Stimulated activated memory B cell treated with anti-CD40 and anti-IgM and Interleukin-4, amounts not matched to agents 10 μg/mL and 1 μg/mL and 100 μg/mL, for 72 hours (primary cell): ENCODE measurements at regions not wholly inside any gene's neighbourhood (a gene's known extent, or its start where the extent isn't known, plus 50 kb on each side); places are given as distances from the start of the nearest gene placed in this dataset.
A peak's percentile ranks its signal among the peaks of the same experiment; 100 is the strongest.

Experiments used
- ATAC-seq: fragments of 150-1000 bp; cut with Tn5 transposase; 2 replicates; pipeline ENCODE4 v1.10.0; 2021
- H3K27ac Mint-ChIP-seq: one replicate; pipeline ENCODE4 v1.8.0; 2022; ENCODE audit warnings: mild to moderate bottlenecking, mixed read lengths
- H3K27me3 Mint-ChIP-seq: one replicate; pipeline ENCODE4 v1.8.0; 2022; ENCODE audit warnings: mixed read lengths
- H3K36me3 Mint-ChIP-seq: one replicate; pipeline ENCODE4 v1.8.0; 2022; ENCODE audit warnings: mixed read lengths
- H3K4me1 Mint-ChIP-seq: one replicate; pipeline ENCODE4 v1.8.0; 2022; ENCODE audit warnings: mixed read lengths
- H3K4me3 Mint-ChIP-seq: one replicate; pipeline ENCODE4 v1.8.0; 2022; ENCODE audit warnings: mild to moderate bottlenecking, moderate library complexity, mixed read lengths
- H3K9me3 Mint-ChIP-seq: one replicate; pipeline ENCODE4 v1.8.0; 2022; ENCODE audit warnings: mixed read lengths

DNA sequence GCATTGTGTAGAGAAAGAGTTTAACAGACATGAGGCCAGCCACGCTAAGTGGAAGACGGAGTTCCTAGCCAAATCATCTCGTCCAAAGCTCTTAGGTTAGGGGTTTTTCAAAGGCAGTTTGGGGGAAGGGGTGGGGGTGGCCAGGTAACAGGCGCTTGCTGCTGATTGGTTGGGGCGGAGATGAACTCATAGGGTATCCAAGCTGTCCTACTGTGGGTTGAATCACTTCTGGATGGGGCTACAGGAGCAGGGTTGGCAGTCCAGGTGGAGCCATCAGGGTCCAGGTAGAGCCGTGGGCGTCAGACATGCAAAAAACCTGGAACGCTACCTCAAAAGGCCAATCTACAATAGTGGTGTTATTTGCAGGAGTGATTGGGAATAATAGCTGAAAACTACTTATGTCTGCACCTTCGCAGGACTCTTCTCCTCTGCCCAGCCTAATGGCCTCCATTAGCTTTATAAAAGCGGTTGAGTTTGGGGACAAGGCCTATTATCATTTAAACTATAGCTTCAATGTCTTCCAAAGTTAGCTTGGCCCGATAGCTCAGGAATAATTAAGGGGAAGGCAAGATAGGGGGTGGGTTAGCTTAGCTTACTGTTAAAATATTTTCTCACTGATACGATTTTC, 579.6 kb downstream of the NLGN4X start:
- peaks cover 7% of the 10 kb centered on the region for H3K9me3 Mint-ChIP-seq
- H3K4me1 Mint-ChIP-seq: peaks cover 23% of the 10 kb centered on the region
- ATAC-seq: no peak
- no peaks in the 10 kb centered on the region for H3K27me3 Mint-ChIP-seq
- H3K36me3 Mint-ChIP-seq: peaks cover 6% of the 10 kb centered on the region
- H3K4me3 Mint-ChIP-seq: no peak overlapping the region
- no peak overlapping the region for H3K27ac Mint-ChIP-seq

DNA sequence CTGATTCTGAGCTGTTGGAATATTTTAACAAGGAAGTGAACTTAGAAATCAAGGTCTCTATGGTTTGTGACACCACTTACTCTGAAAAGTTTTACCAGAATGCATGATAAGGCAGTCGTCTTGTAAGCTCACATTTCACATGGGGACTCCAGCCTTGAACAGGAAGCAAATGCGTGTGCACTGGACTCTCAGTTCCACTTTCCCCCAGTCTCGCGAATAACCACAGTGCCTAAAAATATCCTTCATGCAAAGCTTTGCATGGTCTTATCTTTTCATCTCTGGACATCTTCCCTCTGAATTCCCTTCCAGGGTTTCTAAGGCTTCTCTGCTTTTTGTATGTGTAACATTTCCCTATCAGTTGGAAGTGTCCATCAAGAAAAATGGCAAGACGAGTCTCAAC, 581.8 kb downstream of the NLGN4X start:
- Mint-ChIP-seq H3K4me1 (peaks cover 28% of the 10 kb centered on the region), H3K27ac (peak overlapping the region; percentile 86), H3K4me3 (peak overlapping the region; percentile 32), H3K36me3 (peaks cover 6% of the 10 kb centered on the region), H3K27me3 (no peaks in the 10 kb centered on the region), H3K9me3 (peaks cover 10% of the 10 kb centered on the region)
- ATAC-seq: peak; percentile 95

DNA sequence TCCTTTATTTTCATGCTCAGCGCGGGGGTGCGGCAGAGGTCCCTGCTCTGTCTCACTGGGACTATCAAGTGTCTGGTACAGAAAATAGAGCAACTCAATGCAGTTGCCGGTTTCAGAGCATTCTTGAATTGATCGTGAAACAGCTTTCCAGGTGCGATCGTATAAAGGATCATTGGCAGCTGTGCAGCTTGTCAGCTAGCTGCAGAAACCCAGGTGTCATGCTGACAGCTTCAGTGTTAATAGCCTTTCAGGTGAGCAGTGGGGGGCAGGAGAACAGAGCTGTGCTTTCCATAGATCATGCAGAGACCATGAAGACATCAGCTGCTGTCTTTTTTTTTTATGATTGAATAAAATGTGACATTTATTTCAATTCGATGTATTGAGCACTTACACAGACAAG, 583.9 kb downstream of the NLGN4X start:
- Mint-ChIP-seq H3K4me3 (no peak overlapping the region), H3K27me3 (no peaks in the 10 kb centered on the region), H3K27ac (no peak overlapping the region), H3K9me3 (peaks cover 10% of the 10 kb centered on the region), H3K36me3 (peaks cover 6% of the 10 kb centered on the region), H3K4me1 (peaks cover 28% of the 10 kb centered on the region)
- no peak for ATAC-seq

GRCh38 chrX:5640071-5640470, 588.6 kb downstream of the NLGN4X start:
- Mint-ChIP-seq H3K9me3 (peaks cover 3% of the 10 kb centered on the region), H3K27ac (no peak overlapping the region), H3K4me1 (peaks cover 6% of the 10 kb centered on the region), H3K4me3 (no peak overlapping the region), H3K36me3 (no peaks in the 10 kb centered on the region), H3K27me3 (no peaks in the 10 kb centered on the region)
- no peak for ATAC-seq

GRCh38 chrX:5638572-5638971, 590.1 kb downstream of the NLGN4X start:
- Mint-ChIP-seq H3K4me3 (no peak overlapping the region), H3K27ac (no peak overlapping the region), H3K9me3 (peaks cover 3% of the 10 kb centered on the region), H3K4me1 (peaks cover under 1% of the 10 kb centered on the region), H3K36me3 (no peaks in the 10 kb centered on the region), H3K27me3 (no peaks in the 10 kb centered on the region)
- no peak for ATAC-seq

DNA sequence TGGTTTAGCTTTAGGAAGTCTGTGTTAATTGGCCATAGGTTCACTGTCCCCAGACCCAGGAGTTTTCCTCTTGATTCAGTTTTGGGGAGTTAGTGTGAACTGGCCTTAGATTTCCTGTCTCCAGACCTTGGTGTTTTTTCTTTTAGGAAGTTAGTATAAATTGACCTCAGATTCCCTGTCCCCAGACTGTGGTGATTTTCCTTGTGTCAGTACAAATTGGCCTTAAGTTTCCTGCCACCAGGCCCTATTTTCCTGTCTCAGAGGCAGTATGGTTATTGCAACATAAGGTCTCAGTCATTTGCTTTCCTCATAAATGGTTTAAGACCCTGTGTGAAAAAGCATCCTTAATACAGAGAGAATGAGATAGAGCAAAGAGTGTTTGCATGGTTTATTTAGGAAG, 595.8 kb downstream of the NLGN4X start:
- Mint-ChIP-seq H3K27me3 (no peaks in the 10 kb centered on the region), H3K4me1 (no peaks in the 10 kb centered on the region), H3K27ac (no peak overlapping the region), H3K9me3 (no peaks in the 10 kb centered on the region), H3K4me3 (no peak overlapping the region), H3K36me3 (no peaks in the 10 kb centered on the region)
- no peak for ATAC-seq

GRCh38 chrX:5632061-5632614, 596.5 kb downstream of the NLGN4X start:
- no peak overlapping the region for H3K27ac Mint-ChIP-seq
- H3K4me3 Mint-ChIP-seq: no peak overlapping the region
- H3K9me3 Mint-ChIP-seq: no peaks in the 10 kb centered on the region
- ATAC-seq: no peak
- H3K4me1 Mint-ChIP-seq: no peaks in the 10 kb centered on the region
- H3K27me3 Mint-ChIP-seq: no peaks in the 10 kb centered on the region
- no peaks in the 10 kb centered on the region for H3K36me3 Mint-ChIP-seq

GRCh38 chrX:5617666-5618065, 611.0 kb downstream of the NLGN4X start:
- H3K27me3 Mint-ChIP-seq: no peaks in the 10 kb centered on the region
- H3K9me3 Mint-ChIP-seq: no peaks in the 10 kb centered on the region
- H3K4me1 Mint-ChIP-seq: no peaks in the 10 kb centered on the region
- no peak overlapping the region for H3K27ac Mint-ChIP-seq
- no peak overlapping the region for H3K4me3 Mint-ChIP-seq
- no peak for ATAC-seq
- no peaks in the 10 kb centered on the region for H3K36me3 Mint-ChIP-seq

GRCh38 chrX:5595570-5595969, 633.1 kb downstream of the NLGN4X start:
- Mint-ChIP-seq H3K4me3 (no peak overlapping the region), H3K9me3 (peaks cover 3% of the 10 kb centered on the region), H3K4me1 (no peaks in the 10 kb centered on the region), H3K27me3 (no peaks in the 10 kb centered on the region), H3K36me3 (no peaks in the 10 kb centered on the region), H3K27ac (no peak overlapping the region)
- no peak for ATAC-seq

DNA sequence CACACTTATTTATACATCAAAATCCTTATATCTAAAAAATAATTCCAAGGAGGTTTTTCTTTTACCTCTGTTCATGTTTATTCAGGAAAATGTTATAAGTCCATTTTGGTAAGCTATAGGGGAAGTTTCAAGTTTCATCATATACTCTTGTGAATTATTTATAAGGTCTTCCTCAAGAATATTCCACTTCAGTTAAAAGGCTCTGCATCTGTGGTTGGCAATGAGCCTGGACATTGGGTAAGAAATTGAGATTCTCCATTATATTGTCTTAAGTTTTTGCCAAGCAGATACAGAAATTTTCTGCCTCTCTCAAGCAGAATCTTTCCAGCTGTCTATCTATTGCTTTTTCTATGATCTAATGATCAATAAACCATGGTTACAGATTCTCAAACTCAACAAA, 641.9 kb downstream of the NLGN4X start:
- H3K27ac Mint-ChIP-seq: no peak overlapping the region
- H3K27me3 Mint-ChIP-seq: no peaks in the 10 kb centered on the region
- no peaks in the 10 kb centered on the region for H3K36me3 Mint-ChIP-seq
- no peaks in the 10 kb centered on the region for H3K9me3 Mint-ChIP-seq
- H3K4me3 Mint-ChIP-seq: no peak overlapping the region
- ATAC-seq: no peak
- no peaks in the 10 kb centered on the region for H3K4me1 Mint-ChIP-seq

DNA sequence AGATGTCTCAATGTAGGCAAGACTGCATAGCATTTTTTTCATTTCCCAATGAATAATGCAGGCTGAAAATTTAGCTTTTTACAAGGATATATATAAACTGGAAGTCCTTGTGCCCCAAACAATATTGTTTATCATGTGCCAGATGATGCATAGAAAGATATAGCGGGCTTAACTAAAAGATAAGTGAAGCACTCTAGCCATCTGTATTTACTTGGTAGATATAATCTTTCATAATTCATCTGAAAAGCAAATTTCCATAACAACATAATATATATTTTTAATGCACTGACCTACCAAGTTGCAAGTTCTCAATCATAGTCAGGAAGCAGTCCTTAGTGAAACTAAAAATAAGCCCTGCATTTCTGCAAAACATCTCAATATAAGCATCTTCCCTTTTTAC, 653.3 kb downstream of the NLGN4X start:
- no peaks in the 10 kb centered on the region for H3K27me3 Mint-ChIP-seq
- no peak overlapping the region for H3K27ac Mint-ChIP-seq
- no peak for ATAC-seq
- H3K4me1 Mint-ChIP-seq: no peaks in the 10 kb centered on the region
- no peak overlapping the region for H3K4me3 Mint-ChIP-seq
- H3K9me3 Mint-ChIP-seq: peaks cover 3% of the 10 kb centered on the region
- H3K36me3 Mint-ChIP-seq: no peaks in the 10 kb centered on the region

DNA sequence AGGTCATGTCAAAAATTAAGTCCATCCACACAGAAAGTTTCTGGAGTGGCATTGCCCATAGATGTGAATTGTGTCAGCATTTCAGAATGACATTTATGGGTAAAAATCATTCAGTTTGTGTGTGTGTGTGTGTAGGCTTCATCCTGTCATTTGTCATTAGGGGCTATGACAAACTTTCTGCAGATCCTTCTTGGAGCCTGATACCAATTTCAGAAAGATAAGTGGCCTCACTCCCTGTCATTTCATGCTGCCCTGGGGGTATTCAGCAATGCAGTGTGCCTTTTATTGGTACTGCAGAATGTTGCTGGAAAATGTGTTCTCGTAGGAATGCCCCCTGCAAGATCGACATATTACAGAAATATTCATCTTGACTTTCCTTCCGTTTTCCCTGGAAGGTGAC, 659.7 kb downstream of the NLGN4X start:
- H3K27me3 Mint-ChIP-seq: no peaks in the 10 kb centered on the region
- H3K4me3 Mint-ChIP-seq: no peak overlapping the region
- H3K36me3 Mint-ChIP-seq: no peaks in the 10 kb centered on the region
- no peaks in the 10 kb centered on the region for H3K4me1 Mint-ChIP-seq
- H3K9me3 Mint-ChIP-seq: no peaks in the 10 kb centered on the region
- ATAC-seq: no peak
- H3K27ac Mint-ChIP-seq: no peak overlapping the region

DNA sequence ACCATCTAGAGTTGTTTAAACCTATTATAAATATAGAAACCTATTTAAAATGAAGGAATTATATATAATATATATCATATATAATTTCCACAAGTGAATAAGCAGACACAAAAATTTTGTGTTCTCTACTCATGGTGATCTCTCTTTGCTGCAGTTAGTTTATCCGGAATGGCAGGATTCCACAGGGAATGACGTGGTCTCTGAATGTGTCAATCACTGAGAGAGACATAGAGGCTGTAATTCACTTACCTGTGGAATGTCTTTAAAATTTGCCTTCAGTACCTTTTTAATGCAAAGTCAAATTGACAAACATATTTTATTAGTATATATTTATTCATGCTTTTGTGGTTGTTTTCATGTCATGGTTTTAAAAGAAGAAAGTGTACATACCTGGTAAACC, 669.3 kb downstream of the NLGN4X start:
- ATAC-seq: no peak
- Mint-ChIP-seq H3K4me1 (no peaks in the 10 kb centered on the region), H3K27me3 (no peaks in the 10 kb centered on the region), H3K27ac (no peak overlapping the region), H3K36me3 (no peaks in the 10 kb centered on the region), H3K4me3 (no peak overlapping the region), H3K9me3 (peaks cover 7% of the 10 kb centered on the region)

DNA sequence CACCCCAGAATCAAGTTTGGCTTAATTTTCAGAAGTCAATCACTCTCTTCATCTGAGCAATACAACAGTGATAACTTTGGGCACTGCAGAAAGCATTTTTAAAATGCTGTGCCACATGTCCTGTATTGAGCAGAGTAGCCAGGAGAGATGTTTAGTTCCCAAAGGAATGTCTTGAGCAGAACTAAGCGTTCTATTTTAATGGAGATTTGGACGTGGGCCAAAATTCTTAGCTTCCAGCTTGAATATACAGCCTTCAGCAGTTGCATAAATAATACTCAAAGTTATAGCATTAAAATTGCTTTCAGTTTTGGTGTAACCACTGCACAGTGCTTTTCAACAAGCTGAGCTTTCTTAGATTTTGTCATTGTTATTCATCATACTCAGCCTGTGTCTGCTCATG, 679.2 kb downstream of the NLGN4X start:
- peaks cover 10% of the 10 kb centered on the region for H3K27me3 Mint-ChIP-seq
- H3K4me3 Mint-ChIP-seq: no peak overlapping the region
- peaks cover 9% of the 10 kb centered on the region for H3K9me3 Mint-ChIP-seq
- no peaks in the 10 kb centered on the region for H3K36me3 Mint-ChIP-seq
- ATAC-seq: no peak
- H3K27ac Mint-ChIP-seq: no peak overlapping the region
- no peaks in the 10 kb centered on the region for H3K4me1 Mint-ChIP-seq

DNA sequence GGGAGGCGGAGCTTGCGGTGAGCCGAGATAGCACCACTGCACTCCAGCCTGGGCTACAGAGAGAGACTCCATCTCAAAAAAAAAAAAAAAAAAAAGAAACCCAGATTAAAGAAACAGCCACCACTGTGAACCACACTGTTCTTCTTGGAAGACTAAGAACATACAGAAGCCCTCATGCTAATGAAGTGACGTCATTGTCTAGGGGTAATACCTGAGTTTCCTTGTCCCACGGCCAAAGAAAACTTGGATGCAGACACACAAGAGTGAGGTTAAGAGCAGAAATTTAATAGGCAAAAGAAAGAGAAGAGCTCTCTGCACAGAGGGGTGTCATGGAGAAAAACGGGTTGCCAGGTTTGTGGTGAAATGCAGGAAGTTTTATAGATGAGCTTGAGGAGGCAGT, 691.6 kb downstream of the NLGN4X start:
- H3K36me3 Mint-ChIP-seq: no peaks in the 10 kb centered on the region
- H3K9me3 Mint-ChIP-seq: peaks cover 6% of the 10 kb centered on the region
- ATAC-seq: no peak
- H3K4me3 Mint-ChIP-seq: no peak overlapping the region
- H3K27me3 Mint-ChIP-seq: peaks cover 9% of the 10 kb centered on the region
- H3K4me1 Mint-ChIP-seq: peaks cover 7% of the 10 kb centered on the region
- no peak overlapping the region for H3K27ac Mint-ChIP-seq

- Mint-ChIP-seq H3K27ac (no peak overlapping the region), H3K27me3 (peaks cover 14% of the 10 kb centered on the region), H3K36me3 (no peaks in the 10 kb centered on the region), H3K4me1 (peaks cover 7% of the 10 kb centered on the region), H3K4me3 (no peak overlapping the region), H3K9me3 (peaks cover 7% of the 10 kb centered on the region)
- ATAC-seq: no peak
Observed at GRCh38 chrX:5536261-5536660, 692.4 kb downstream of the NLGN4X start.
